ENCODE measurements at regions not wholly inside any gene's neighbourhood (a gene's known extent, or its start where the extent isn't known, plus 50 kb on each side); places are given as distances from the start of the nearest gene placed in this dataset.

- H2BK15ac ChIP-seq (ENCODE audit: low read depth, low read length), result no peak overlapping the region
- no peak overlapping the region for H2AK5ac ChIP-seq (ENCODE audit: insufficient read length, low read length)
- peaks cover 2% of the 10 kb centered on the region; the same call in 1 of the 2 replicates for H3K4me1 ChIP-seq (ENCODE audit: insufficient read depth, low read length)
- H2BK120ac ChIP-seq (ENCODE audit: low read depth, low read length, poor library complexity, severe bottlenecking), result no peak overlapping the region
- H3K14ac ChIP-seq (ENCODE audit: insufficient read depth, low read length), result peak overlapping the region; percentile 0; the same call in 1 of the 2 replicates
- H2AFZ ChIP-seq (ENCODE audit: low read length), result no peak overlapping the region
- no peaks in the 10 kb centered on the region for H3K9me3 ChIP-seq (ENCODE audit: control insufficient read depth, low read depth, low read length)
- no peak overlapping the region for H4K91ac ChIP-seq (ENCODE audit: insufficient read length, low read depth, low read length)
- H3K4ac ChIP-seq (ENCODE audit: low read depth, low read length), result no peak overlapping the region
- Mint-ChIP-seq H3K4me1 (peaks cover 21 to 24% of the 10 kb centered on the region in 2 experiments), H3K27me3 (ENCODE audit: low read depth) (no peaks in the 10 kb centered on the region; the same call in 1 of the 2 replicates), H3K4me3 (no peak overlapping the region; a peak in 1 of 5 replicates), H3K27ac (peak overlapping the region in 2 of 3 experiments; percentile 22 to 64; a peak in 1 of 7 replicates), H3K36me3 (ENCODE audit: insufficient read depth in 1 of 3, low read depth in 3 of 3) (no peaks in the 10 kb centered on the region), H3K9me3 (no peaks in the 10 kb centered on the region)
- H4K5ac ChIP-seq (ENCODE audit: insufficient read length, low read depth, low read length), result no peak overlapping the region
- H3K79me1 ChIP-seq (ENCODE audit: insufficient read depth, low read depth, low read length, poor library complexity, severe bottlenecking), result no peaks in the 10 kb centered on the region
- no peak overlapping the region for H3K4me2 ChIP-seq (ENCODE audit: insufficient read depth, insufficient read length, low read length)
- H2BK12ac ChIP-seq (ENCODE audit: insufficient read length, low read depth, low read length), result no peak overlapping the region
- H4K8ac ChIP-seq (replicated peaks; ENCODE audit: insufficient read length, low read depth, low read length), result no peak overlapping the region
- no peaks in the 10 kb centered on the region for H3K23me2 ChIP-seq (ENCODE audit: insufficient read length, low read depth, low read length, poor library complexity, severe bottlenecking)
- H3T11ph ChIP-seq (ENCODE audit: low read length), result no peak overlapping the region
- no peak overlapping the region for H3K18ac ChIP-seq (ENCODE audit: insufficient read length, low read depth, low read length)
- H3K27me3 ChIP-seq (ENCODE audit: insufficient read depth, low read length), result no peaks in the 10 kb centered on the region
- H3K79me2 ChIP-seq (ENCODE audit: insufficient read depth, low read length), result 0 out of 2 replicates have a peak, but pooled peaks cover 2% of the 10 kb centered on the region
- no peak overlapping the region for H2BK20ac ChIP-seq (ENCODE audit: low read depth, low read length, poor library complexity, severe bottlenecking)
- H2BK5ac ChIP-seq (ENCODE audit: insufficient read length, low read length), result no peak overlapping the region
- H3K27ac ChIP-seq (ENCODE audit: insufficient read length, low read depth, low read length), result no peak overlapping the region
- no peak overlapping the region for H3K56ac ChIP-seq (ENCODE audit: insufficient read length, low read depth, low read length)
- no peaks in the 10 kb centered on the region for H4K20me1 ChIP-seq (ENCODE audit: control insufficient read depth, insufficient read depth, insufficient read length)
- no peak for DNase-seq
- no peak overlapping the region for H3K9ac ChIP-seq (ENCODE audit: extremely low read depth, insufficient read length, low read length)
- WGBS (ENCODE audit: extremely low coverage, insufficient read length, low lambda C conversion rate), result no CpG with 5 or more reads among the region's 34 CpGs
- TF ChIP-seq CTCF (conservative IDR thresholded peaks at IDR 0.05), result no peak
- no peak overlapping the region for H3K23ac ChIP-seq (ENCODE audit: insufficient read length, low read depth, low read length)
Observed at GRCh38 chr11:70552167-70553150, 154.1 kb downstream of the CTTN start.
